HS-5 (cell line): ENCODE measurements at regions not wholly inside any gene's neighbourhood (a gene's known extent, or its start where the extent isn't known, plus 50 kb on each side); places are given as distances from the start of the nearest gene placed in this dataset.
"Not testable (repeated sequence)": the region's sequence is repeated elsewhere in the genome, so short reads cannot be mapped to it uniquely, and the experiment has no call there.

ENCODE experiments used
- DNase-seq: peaks from one replicate; pipeline ENCODE4 v3.0.0-alpha.2; 2012; ENCODE audit warnings: low read depth

GRCh38 chr2:8121022-8121825, 560.6 kb upstream of the ID2 start:
- DNase-seq, result no peak

GRCh38 chr2:8121826-8122513, 559.9 kb upstream of the ID2 start:
- DNase-seq, result no peak

- DNase-seq, result no peak
Observed at GRCh38 chr2:8122520-8122919, 559.3 kb upstream of the ID2 start.

- DNase-seq, result no peak
Observed at GRCh38 chr2:8123464-8123863, 558.4 kb upstream of the ID2 start.

GRCh38 chr2:8125741-8126711, 555.8 kb upstream of the ID2 start:
- DNase-seq, result no peak

GRCh38 chr2:8126783-8127182, 555.1 kb upstream of the ID2 start:
- DNase-seq, result no peak

- not testable (repeated sequence) for DNase-seq
Observed at GRCh38 chr2:8131423-8131822, 550.4 kb upstream of the ID2 start.

- no peak for DNase-seq
Observed at GRCh38 chr2:8132351-8132831, 549.5 kb upstream of the ID2 start.

GRCh38 chr2:8132879-8133278, 549.0 kb upstream of the ID2 start:
- no peak for DNase-seq

GRCh38 chr2:8133363-8133762, 548.5 kb upstream of the ID2 start:
- DNase-seq, result no peak

- no peak for DNase-seq
Observed at GRCh38 chr2:8133913-8134472, 547.9 kb upstream of the ID2 start.

- DNase-seq, result no peak
Observed at GRCh38 chr2:8134473-8134932, 547.4 kb upstream of the ID2 start.

GRCh38 chr2:8134985-8135682, 546.7 kb upstream of the ID2 start:
- no peak for DNase-seq

GRCh38 chr2:8137801-8138200, 544.1 kb upstream of the ID2 start:
- DNase-seq, result no peak

GRCh38 chr2:8138525-8138922, 543.3 kb upstream of the ID2 start:
- DNase-seq, result no peak

- no peak for DNase-seq
Observed at GRCh38 chr2:8138923-8139667, 542.8 kb upstream of the ID2 start.

- no peak for DNase-seq
Observed at GRCh38 chr2:8139668-8140200, 542.1 kb upstream of the ID2 start.

GRCh38 chr2:8141079-8141707, 540.7 kb upstream of the ID2 start:
- no peak for DNase-seq

- no peak for DNase-seq
Observed at GRCh38 chr2:8141780-8142179, 540.1 kb upstream of the ID2 start.

- no peak for DNase-seq
Observed at GRCh38 chr2:8142461-8142860, 539.4 kb upstream of the ID2 start.
